Body of pancreas (tissue), 4 donors: ENCODE measurements at regions not wholly inside any gene's neighbourhood (a gene's known extent, or its start where the extent isn't known, plus 50 kb on each side); places are given as distances from the start of the nearest gene placed in this dataset.

ENCODE experiments used
- POLR2A ChIP-seq, 3 donors: fragments of 450-650 bp; IDR thresholded peaks; one replicate each; pipeline ENCODE4 v1.6.1; 2016; ENCODE audit warnings: antibody characterized with exemption in 3 of 3, mild to moderate bottlenecking in 2 of 3
- TF ChIP-seq, protein P1 (sequence below), 7 experiments: fragments of 450-650 bp in 4 of 7; fragments of 200-600 bp in 3 of 7; sonication (generic) in 3 of 7; IDR thresholded peaks; one replicate each; pipeline ENCODE4 v1.5.1; 2016 to 2019; ENCODE audit warnings: antibody characterized with exemption in 7 of 7

- TF ChIP-seq, protein P1, sequence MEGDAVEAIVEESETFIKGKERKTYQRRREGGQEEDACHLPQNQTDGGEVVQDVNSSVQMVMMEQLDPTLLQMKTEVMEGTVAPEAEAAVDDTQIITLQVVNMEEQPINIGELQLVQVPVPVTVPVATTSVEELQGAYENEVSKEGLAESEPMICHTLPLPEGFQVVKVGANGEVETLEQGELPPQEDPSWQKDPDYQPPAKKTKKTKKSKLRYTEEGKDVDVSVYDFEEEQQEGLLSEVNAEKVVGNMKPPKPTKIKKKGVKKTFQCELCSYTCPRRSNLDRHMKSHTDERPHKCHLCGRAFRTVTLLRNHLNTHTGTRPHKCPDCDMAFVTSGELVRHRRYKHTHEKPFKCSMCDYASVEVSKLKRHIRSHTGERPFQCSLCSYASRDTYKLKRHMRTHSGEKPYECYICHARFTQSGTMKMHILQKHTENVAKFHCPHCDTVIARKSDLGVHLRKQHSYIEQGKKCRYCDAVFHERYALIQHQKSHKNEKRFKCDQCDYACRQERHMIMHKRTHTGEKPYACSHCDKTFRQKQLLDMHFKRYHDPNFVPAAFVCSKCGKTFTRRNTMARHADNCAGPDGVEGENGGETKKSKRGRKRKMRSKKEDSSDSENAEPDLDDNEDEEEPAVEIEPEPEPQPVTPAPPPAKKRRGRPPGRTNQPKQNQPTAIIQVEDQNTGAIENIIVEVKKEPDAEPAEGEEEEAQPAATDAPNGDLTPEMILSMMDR (IDR thresholded peaks at IDR 0.05) = no peak
- TF ChIP-seq POLR2A (IDR thresholded peaks at IDR 0.05) = no peak
These were observed 66.6 kb upstream of the OPCML start for GRCh38 chr11:133598906-133599305.
